Activated T-cell treated with anti-CD3 and anti-CD28 coated beads, Interleukin-2, amount 50 U/mL, for 1 hour (primary cell): ENCODE measurements at regions not wholly inside any gene's neighbourhood (a gene's known extent, or its start where the extent isn't known, plus 50 kb on each side); places are given as distances from the start of the nearest gene placed in this dataset.

Source experiments
- DNase-seq: peaks from one replicate; pipeline ENCODE4 v3.0.0-alpha.2; 2020

DNA sequence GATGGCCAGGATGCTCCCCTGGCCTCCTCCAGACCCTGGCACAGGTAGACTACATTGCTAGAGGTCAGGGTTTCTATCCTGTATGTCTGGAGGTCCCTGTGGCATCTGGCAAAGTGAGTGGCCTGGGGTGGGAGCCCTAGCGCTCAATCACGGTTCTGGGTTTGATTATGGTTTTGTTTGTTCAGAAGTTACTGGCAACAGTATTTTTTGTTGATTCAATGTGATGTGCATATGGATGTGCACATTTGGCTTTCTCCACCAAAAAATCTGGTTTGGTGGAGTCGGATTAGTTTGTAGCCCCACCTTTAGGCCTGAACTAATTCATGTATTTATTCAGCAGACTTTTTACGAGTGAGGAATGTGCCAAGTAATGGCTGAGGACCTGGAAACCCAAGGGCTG, 109.7 kb downstream of the VEGFA start:
- DNase-seq: no peak

DNA sequence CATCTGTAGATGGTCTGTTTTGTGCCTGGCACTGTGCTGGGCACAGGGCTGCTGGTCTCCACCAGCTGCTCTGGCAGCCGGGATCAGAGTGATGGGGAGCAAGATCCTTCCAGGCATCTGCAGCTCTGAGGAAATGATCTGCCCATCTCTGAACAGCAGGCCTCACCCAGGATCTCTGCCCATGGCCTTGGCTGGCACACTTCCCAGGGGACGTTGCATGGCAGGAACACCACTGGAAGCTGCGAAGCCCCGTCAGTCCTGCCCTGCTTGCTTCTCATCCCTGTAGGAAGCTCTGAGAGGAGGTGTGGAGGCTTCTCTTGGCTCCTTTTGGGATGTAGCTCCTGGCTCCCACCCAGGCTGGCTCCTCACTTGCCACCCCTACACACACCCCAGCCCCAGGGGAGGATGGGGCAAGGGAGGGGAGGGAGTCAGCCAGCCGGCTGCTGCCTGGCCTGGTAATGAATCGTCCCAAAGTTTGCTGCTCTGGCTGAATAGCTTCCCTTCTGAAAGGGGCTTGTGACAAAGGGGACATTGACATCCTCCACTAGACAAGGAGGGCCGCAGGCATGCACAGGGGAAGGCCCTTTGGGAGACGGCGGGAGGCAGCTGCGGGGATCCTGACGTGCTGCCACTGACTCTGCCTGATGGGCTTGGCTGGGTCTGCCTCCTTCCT, 108.9 kb downstream of the VEGFA start:
- DNase-seq: no peak

DNA sequence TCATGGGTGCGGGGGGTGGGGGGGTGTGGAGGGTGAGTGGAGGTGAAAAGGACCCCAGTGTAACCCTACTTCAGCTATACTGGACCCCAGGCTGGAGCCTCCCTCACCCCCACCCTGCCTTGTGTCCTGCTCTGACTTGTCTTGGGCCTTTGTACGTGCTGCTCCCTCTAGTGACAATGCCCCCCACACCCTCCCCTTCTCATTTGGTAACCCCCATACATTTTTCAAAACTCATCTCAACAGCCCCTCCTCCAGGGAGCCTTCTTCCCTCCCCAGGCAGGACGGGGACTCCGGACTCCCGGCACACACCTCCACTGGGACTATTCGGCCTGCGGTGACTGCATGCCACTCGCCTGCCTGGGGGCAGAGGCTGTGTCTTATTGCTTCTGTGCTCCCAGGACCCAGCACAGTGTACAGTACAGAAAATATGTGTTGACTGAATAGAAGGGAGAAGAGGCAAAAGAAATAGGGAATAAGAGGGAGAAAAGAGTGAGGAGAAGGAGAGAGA, 108.2 kb downstream of the VEGFA start:
- no peak for DNase-seq

DNA sequence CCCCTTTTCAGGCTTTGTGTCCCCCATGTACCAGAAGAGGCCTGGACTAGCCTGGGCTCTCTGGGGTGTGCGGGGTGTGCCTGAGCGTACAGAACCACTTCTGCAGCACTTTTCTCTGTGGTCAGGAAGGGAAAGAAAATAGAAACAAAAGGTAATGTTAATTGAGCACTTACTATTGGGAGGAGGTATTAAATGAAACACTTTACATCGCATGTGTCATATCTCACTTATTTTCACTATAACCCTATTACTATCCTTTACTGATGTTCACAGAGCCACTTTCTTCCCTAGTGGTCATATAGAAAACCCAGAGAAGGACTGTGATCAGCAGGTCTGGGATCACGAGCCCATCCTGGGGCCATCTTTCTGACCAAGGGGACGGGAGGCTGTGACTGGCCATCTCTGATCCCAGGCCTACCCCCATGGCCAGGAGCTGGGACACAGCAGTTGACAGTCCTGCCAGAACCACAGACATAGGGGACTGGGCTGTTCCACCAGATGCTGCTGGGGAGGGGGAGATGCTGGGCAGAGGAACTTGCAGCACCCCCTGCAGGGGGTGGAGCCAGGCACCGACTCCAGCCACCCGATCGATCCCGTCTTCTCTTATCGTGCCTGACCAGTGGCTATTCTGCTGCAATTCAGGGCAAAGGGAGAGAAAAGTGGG, 107.6 kb downstream of the VEGFA start:
- DNase-seq: no peak

DNA sequence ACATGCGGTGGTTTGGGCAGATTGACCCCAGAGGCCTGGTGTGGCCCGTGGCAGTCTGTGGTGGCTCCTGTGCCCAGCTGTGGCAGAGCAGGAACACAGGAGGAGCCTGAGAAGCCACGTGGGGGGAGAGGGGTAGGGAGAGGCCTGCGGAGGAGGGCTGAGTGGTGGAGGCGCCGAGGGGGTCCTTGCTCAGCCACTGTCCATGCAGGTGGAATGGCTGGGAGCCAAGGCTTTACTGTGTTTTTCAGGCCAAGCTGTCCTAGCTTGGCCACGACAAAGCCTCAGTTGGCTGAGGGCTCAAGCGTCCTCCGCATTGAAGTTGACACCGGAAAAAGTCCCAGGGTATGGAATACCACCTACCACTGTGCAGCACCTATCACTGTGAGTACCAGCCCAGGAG, 107.0 kb downstream of the VEGFA start:
- DNase-seq: no peak

DNA sequence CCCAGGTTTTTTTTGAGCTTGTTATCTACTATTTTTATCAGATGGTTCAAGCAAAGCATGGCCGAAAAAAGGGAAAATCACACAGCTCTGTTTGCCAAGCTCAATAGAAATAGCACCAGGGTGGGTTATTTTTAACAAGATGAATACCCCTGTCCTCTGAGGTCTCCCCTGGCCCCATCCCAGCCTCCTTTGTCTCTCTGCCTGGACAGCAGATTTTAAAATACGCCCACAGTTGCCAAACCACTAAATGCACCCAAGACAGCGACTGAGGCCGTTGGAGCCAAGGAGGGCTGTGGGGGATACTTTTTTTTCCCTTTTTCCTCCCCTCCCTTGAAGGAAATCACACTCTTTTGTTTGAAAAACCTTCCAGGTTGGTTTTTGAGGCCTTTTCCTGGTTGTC, 106.6 kb downstream of the VEGFA start:
- no peak for DNase-seq

DNA sequence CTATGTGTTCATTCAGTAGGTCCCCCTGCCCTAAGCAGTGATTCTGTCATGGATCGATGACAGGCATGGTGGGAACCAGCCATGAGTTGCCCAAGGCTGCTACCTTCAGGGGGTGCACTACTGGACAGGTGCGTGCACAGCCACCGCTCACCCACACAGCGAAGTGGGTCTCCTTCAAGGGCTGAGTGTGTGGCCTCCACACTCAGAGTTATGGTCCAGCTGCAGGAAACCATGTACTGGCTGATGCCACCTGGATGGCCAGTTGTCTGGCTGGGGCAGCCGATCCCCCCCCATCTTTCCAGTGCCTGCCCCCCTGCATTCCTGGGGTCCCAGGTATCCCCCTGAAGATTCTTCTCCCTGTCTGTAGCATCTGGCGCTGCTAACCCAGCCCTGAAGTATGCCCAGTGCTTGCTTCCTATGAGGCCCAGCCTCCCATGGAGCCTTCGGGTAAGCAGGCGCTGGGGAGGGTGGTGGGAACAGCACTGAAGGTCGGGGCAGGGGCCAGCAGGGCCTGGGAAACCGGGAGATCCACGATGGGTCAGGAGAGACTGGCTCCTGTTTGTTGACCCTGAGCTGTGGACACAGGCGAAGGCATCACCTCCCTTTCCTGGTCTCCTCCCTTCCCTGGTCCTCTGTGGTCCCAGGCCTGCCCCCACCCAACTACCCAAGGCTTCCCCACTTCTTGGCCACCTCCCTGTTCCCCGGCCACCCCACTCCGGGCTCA, 106.0 kb downstream of the VEGFA start:
- DNase-seq: no peak

DNA sequence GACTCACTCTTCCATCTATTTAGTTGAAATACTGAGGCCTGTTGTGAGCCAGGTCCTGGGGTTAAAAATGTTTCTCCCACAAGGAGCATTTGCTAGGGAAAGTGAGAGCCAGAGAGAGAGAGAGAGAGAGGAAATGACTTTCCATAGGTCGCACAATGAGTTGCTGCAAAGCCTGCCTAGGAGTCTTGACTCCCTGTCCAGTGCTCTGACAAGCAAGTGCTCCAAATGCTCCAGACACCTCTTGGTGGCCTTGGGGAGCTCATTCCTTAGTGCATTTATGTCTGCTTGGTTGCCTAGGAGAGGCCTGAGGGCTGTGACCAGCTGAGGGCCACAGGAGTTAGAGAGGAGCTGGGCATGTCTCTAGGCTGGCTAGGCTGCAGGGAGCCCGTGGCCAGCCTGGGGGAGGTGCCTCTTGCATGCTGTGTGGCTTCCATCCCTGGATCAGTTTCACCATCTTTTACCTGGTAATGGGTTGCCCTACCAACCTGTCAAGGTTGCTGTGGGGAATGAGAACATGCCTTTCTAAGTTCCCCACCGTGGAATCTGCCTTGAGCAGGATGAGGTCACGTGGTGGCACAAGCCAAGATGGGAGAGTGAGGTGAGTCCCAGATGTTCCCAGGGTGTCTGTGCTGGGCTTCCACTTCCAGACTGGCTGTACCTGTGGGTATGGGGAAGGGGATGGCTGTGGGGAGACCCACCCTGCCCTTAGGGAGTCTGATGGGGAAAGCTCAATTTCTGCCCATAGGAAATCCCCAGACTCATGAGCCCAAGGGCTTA, 105.0 kb downstream of the VEGFA start:
- DNase-seq: no peak

DNA sequence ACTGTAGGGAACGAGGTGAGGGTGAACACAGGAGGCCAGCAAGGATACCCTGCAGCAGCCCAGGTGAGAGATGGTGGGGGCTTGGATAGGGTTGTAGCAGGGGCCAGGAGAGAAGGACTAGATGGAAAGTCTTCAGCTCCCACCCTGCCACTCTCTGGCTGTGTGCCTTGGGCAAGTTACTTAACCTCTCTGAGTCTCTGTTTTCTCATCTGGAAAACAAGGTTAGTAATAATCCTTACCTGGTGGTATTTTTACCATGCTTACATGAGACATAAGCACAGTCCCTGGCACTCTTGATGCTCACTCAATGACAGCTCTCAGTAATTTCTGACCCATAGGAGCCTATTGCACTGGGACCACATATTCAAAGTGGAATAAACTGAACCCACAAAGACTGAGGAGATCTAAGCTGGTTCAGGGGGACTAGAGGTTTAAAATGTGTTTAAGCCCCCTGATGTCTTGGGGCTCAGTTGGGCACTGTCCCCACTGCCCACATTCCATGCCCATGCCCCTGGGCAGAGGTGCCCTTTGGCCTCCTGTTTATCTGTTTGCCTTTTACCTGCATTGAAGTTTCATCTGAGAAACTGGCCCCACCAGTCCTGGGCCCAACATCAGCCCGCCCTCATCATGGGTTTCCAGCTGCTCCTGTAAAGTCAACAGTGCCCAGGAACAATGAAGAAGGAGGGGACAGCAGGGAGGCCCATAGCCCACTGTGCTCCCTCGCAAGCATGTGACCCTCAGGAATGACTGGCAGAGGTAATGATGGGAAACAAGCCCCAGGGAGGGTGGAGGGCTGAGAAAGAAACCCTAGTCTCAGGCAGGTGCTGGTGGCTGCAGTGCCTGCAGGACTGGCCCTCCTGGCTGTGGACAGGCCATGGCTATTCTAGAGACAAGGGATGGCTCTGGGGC, 104.0 kb downstream of the VEGFA start:
- no peak for DNase-seq

DNA sequence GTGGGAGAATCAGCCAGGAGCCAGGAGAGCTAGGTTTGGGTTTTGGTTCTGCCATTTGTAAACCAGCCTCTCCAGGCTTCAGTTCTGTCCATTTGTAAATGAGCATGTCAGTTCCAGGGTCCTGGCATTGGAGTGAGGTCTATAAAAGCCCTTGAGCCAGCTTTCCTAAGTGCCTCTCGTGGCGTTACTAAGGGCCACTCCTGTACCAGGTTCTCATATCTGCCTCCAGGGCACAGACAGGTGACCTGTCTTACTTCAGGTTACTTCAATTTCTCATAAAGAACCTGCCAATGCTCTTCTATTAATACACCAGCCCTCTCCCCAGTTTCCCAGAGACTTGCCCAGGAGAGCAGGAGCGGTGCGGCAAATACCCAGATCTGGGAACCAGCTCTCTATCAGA, 101.9 kb downstream of the VEGFA start:
- DNase-seq: no peak

DNA sequence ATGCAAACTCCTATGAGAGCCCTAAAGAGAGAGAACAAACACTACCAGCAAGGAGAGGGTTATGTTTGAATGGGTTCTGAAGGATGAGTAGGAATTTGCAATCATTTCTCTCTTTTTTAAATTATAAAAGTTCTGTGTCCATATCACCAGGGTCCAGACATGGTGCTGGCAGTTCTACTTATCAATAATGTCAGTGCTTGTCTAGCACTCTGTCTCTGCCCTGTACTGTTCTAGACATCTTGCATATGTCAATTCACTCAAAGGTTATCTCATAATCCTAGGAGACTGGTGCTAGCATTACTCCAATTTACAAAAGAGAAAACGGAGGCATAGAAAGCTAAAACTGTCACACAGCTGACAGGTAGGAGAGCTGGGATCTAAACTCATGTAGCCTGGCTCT, 101.3 kb downstream of the VEGFA start:
- DNase-seq: no peak

DNA sequence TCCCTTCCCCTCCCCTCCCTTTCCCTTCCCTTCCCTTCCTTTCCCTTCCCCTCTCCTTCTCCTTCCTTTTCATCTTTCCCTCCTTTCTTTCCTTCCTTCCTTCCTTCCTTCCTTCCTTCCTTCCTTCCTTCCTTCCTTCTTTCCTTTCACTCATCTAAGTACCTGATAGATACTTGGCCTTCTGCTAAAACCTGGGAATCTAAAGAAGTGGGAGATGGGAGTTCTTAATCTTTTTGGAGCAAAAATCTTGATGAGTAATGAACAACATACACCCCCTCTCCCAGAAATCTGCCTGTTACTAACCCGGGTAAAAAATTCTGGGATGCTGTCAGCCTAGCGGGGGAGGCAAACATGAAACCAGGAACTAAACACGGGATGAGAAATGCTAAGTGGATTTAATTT, 100.7 kb downstream of the VEGFA start:
- no peak for DNase-seq

DNA sequence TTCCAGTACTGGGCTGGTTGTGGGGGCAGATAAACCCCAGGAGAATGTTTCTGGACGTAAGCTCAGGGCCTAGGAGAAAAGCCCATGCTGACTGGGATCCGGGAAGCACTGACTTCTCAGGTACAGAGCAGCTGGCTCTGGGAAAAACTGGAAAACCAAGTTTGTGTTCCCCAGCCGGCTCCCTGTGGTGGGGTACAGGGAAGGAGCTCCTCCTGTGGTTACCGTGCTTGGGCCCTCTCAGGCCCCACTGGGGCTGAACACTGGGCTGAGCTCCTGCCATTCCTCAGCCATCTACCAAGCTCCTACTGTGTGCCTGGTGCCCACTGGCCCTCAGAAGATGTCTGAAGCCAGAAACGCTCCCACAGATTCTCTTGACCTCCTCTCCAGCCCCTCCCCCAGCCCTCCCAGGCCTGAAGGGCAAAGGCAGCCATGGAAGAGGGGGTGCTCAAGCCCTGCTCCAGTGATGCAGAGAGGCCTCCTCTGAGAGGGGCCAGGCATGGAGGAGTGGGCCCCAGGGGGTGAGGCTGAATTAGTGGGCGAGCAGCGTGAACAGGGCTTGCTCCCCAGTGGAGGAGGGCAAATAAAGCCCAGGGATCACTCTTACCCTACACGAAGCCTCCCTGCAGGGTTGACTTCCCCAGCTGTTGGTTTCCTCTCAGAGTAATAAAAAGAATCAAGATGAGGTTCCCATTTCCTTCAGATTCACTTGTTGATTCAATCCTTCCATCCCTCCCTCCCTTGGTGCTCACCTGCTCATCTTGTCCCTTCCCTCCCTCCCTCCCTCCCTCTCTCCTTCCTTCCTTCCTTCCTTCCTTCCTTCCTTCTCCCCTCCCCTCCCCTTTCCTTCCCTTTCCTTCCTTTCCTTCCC, 100.0 kb downstream of the VEGFA start:
- no peak for DNase-seq

DNA sequence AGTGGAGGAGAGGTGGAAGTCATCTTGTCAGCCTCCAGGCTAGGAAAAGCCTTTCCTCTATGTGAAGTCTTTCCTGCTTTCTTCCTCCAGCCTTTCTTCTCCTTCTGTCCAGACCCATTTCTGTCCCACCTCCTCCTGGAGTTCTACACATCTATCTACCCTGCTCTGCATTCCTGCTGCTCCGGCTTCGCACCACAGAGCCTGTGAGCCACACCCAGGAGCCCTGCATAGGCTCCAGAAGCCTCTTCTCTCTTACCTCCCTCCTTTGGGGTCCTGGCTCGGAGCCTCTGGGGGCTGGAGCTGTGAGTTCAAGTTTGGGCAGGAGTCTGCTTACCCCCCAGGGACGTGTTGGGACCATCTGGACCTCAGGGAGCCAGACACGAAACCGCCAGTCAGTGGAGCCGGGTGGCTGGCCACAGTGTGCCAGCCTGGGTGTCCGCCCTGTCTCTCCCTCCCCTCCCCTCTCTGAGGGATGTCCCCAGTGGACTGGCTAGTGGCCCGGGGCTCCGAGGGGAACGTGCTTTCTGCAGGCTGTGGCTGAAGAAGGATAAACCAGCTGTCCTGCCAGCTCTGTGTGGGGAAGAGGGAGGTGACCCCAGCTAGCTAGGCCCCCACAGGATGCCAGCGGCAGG, 99.2 kb downstream of the VEGFA start:
- no peak for DNase-seq

DNA sequence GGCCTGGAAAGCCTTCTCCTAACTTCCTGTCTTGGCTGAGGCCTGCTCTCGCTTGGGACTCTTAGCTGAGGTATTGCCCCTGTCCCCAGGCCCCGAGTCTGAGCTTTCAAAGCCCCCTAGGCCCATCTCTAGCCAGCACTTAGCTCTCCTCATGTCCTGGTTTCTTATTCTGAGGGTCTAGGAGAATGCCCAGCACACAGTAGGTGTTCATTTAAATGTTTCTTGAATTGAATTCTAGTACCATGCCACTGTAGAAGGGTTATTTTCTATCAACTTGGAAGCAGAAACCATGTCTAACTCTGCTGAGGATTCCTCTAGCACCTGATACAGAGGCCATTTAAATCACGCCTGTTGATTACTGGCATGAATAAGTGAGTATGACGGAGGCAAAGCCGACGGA, 98.5 kb downstream of the VEGFA start:
- no peak for DNase-seq

DNA sequence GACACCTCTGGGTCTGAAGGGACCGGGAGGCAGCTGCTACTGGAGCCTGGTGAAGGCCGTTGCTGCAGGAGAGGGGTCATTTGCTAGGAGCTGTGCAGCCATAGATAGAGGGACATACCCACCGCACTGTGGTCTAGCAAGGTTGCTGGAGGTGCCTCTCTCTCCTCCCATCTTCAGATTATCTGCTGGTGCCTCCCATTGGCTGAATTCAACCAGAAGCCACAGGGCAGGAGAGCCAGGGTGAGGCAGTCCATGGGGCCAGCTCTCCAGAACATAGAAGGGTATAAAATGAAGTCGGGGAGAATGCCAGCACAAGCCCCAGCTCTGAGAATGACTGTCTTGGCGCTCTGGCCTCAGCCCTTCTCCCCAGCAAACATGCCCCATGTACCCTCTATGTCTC, 98.0 kb downstream of the VEGFA start:
- DNase-seq: no peak

DNA sequence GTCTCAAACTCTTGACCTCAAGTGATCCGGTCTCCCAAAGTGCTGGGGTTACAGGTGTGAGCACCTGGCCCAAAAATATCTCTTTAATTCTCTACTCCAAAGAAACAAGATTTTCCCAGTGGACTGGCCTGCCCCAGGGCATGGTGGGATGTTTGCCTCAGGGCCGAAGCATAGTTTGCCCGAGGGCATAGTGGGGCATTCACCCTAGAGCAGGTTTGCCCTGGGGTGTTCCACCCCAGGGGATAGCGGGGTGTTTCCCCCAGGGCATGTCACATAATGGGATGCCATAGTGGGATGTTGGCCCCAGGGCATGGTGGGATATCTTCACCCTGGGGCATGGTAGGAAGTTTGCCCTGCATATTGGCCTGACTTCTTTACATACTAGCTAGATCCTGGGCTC, 97.2 kb downstream of the VEGFA start:
- no peak for DNase-seq

DNA sequence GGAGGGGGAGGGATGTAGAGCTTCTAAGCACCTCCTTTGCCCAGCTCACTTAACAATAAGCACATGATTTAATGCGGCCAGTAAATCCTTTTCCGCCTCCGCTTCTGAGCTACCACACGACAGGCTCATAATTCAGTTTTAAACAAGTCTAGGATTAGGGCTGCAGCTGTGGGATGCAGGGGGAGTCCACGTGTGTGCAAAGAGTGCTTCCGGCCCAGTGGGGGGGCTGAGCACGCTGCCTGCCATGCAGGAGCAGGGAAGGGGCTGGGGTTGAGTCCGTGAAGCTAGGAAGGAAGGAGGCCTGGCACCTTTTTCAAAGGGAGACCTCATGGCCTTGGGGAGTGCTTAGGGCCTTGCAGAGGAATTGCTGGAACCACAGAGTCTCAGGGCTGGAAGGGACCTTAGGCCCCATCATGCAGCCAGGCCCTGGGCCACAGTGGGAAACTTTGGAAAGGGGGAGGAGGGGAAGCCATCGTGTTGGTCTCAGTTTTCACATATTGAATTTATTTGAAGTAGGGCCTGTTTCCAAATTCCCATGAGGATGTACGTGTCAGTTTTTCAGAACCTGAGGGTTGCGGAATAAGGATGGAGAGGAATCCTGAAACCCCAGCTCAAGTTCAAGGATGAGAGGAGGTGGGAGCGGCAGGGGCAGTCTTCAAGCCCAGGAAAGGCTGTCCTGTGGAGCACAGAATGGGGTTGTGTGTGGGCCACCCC, 96.1 kb downstream of the VEGFA start:
- DNase-seq: no peak

DNA sequence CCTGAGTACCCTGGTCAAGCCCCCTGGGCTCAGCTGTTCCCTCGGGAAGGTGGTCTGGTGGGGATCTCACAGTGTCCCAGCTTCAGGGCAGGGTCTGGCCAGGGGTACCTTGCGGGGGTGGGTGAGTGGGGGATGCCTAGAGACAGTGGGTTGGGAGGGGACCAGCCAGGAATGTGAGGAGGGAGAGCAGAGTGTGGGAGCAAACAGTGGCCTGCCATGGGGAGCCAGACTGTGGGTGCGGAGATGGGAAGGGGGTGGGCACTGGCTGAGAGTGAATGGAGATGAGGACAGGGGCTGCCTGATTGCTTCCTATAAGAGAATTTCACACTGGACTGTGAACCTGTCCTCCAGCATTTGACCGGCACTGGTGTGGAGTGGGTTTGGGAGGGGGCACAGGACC, 95.1 kb downstream of the VEGFA start:
- no peak for DNase-seq

DNA sequence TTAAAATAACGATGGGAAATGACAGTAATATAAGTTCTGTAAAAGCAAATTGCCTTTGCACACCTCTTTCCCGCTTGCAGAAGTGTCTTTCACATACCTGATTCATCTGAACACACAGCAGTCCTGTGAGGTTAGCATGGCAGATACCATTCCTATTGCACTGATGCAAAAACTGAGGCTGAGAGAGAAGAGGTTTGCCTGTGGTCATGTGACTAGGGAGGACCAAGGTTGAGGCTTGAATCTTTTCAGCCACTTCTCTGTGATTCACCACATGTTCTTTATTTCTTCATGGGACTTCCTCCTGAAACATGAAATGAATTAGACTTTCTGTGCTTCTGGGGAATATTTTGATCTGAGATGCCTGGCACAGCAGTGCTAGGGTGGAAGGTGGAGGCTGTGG, 92.9 kb downstream of the VEGFA start:
- DNase-seq: no peak
